ENCODE measurements at regions not wholly inside any gene's neighbourhood (a gene's known extent, or its start where the extent isn't known, plus 50 kb on each side); places are given as distances from the start of the nearest gene placed in this dataset.
"Not testable (repeated sequence)": the region's sequence is repeated elsewhere in the genome, so short reads cannot be mapped to it uniquely, and the experiment has no call there.

DNA sequence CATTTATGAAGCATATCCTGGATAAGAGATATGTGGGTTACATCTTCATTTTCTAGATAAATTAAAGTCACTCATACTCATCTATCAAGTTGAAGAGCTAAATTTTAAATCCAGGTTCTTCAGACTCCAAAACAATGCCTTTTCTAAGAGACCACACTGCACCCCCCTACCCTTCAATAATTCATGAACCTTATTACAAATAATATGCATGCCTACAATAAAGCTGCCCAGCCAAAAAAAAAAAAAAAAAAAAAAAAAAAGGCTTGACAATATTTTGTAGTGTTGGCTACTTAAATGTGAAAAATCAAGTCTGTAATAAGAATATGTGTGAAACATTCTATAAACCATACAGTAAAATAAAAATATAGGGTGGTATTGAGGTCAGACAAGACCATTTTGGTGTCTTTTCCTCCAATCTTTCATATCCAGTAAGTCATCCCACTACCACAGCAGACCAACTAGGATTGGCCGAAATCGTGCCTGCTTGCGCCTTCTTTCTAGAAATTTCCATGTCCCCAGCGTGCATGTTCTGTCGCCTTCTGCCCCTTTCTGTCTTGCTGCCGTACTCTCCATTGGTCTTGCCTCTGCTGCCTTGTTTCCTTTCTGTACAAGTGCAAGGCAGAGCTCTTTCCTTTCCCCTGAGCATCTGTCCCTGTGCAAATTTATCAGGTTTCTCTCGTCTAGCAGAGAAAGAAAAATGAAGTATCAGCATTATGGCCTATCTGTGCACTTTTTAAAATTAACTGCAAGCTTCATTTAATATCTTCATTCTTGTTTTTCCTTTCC is 92.6 kb upstream of the NDUFV2 start:
- Mint-ChIP-seq H3K27me3 (peaks cover 35% of the 10 kb centered on the region), H3K27ac (ENCODE audit: low read depth) (no peak overlapping the region), H3K9me3 (no peaks in the 10 kb centered on the region), H3K36me3 (ENCODE audit: insufficient read depth) (no peaks in the 10 kb centered on the region), H3K4me3 (no peak overlapping the region), H3K4me1 (no peaks in the 10 kb centered on the region)
- no peak for ATAC-seq (replicated peaks; ENCODE audit: extremely low read depth, poor library complexity, severe bottlenecking)
- DNase-seq (ENCODE audit: low spot score in 2 of 2), result no peak

GRCh38 chr18:9011431-9011830 is 91.1 kb upstream of the NDUFV2 start:
- no peak for ATAC-seq (replicated peaks; ENCODE audit: extremely low read depth, poor library complexity, severe bottlenecking)
- H3K4me3 Mint-ChIP-seq, result no peak overlapping the region

DNA sequence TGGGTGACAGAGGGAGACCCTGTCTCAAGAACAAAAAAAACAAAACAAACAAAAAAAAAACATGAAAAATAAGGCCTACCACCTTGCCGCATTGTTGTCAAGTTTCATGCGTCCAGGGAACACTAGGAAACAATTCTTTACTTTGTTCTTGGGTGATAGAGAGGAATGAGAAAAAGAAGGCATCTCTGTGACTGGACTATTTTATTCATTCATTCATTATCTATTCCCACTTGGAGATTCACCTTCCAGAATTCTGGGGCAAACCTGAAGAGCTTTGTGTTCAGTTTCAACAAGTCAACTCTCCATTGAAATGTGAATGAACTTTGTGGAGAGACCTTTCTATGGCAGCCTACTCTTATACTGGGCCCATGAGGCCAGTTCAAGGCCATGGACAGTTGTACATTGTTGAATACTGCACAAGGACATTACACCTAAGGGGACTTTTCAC is 88.5 kb upstream of the NDUFV2 start:
- Mint-ChIP-seq H3K4me3 (no peak overlapping the region), H3K4me1 (no peaks in the 10 kb centered on the region), H3K9me3 (no peaks in the 10 kb centered on the region), H3K27me3 (peaks cover 18% of the 10 kb centered on the region), H3K36me3 (ENCODE audit: insufficient read depth) (no peaks in the 10 kb centered on the region), H3K27ac (ENCODE audit: low read depth) (no peak overlapping the region)
- no peak for DNase-seq (ENCODE audit: low spot score in 2 of 2)
- ATAC-seq (replicated peaks; ENCODE audit: extremely low read depth, poor library complexity, severe bottlenecking), result no peak

More at GRCh38 chr18:9011431-9011830, 91.1 kb upstream of the NDUFV2 start:
- no peaks in the 10 kb centered on the region for H3K9me3 Mint-ChIP-seq
- H3K4me1 Mint-ChIP-seq, result no peaks in the 10 kb centered on the region
- DNase-seq (ENCODE audit: low spot score in 2 of 2), result no peak
- no peak overlapping the region for H3K27ac Mint-ChIP-seq (ENCODE audit: low read depth)
- no peaks in the 10 kb centered on the region for H3K36me3 Mint-ChIP-seq (ENCODE audit: insufficient read depth)
- H3K27me3 Mint-ChIP-seq, result peaks cover 25% of the 10 kb centered on the region

- Mint-ChIP-seq H3K27ac (ENCODE audit: low read depth) (no peak overlapping the region), H3K9me3 (no peaks in the 10 kb centered on the region), H3K27me3 (peaks cover 11% of the 10 kb centered on the region), H3K36me3 (ENCODE audit: insufficient read depth) (no peaks in the 10 kb centered on the region), H3K4me1 (no peaks in the 10 kb centered on the region), H3K4me3 (no peak overlapping the region)
- ATAC-seq (replicated peaks; ENCODE audit: extremely low read depth, poor library complexity, severe bottlenecking), result no peak
- no peak for DNase-seq (ENCODE audit: low spot score in 2 of 2)
Observed at GRCh38 chr18:9015689-9016088, 86.8 kb upstream of the NDUFV2 start.

DNA sequence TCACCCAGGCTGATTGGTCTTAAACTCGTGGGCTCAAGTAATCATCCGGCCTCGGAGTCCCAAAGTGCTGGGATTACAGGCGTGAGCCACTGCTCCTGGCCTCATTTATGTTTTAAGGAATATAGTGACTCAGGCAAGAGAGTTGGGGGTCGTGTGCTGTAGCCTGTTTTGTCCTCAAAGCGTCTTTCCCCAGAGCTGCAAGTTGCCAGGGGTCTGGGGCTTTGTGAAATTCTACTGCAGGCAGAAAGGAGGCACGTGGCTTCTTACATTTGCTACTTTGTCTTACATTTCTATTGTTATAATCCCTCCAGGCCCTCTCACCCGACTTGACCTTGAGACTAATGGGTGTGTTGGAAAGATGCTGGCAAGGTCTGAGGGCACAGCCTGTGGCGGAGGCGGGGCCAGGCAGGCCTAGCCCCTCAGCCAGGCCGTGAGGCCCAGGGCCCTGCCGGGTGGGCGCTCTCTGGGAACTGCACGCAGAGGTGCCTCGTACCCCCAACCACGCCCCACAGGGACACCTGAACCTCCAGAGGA is 85.8 kb upstream of the NDUFV2 start:
- H3K36me3 Mint-ChIP-seq (ENCODE audit: insufficient read depth), result no peaks in the 10 kb centered on the region
- DNase-seq (ENCODE audit: low spot score in 2 of 2) (no peak), ATAC-seq (replicated peaks; ENCODE audit: extremely low read depth, poor library complexity, severe bottlenecking) (no peak)
- no peaks in the 10 kb centered on the region for H3K4me1 Mint-ChIP-seq
- no peak overlapping the region for H3K4me3 Mint-ChIP-seq
- no peak overlapping the region for H3K27ac Mint-ChIP-seq (ENCODE audit: low read depth)
- H3K9me3 Mint-ChIP-seq, result no peaks in the 10 kb centered on the region
- peaks cover 1% of the 10 kb centered on the region for H3K27me3 Mint-ChIP-seq

GRCh38 chr18:9017167-9017904 is 85.2 kb upstream of the NDUFV2 start:
- peak overlapping the region; percentile 34 for H3K4me3 Mint-ChIP-seq
- no peaks in the 10 kb centered on the region for H3K27me3 Mint-ChIP-seq
- peak; percentile 67 for ATAC-seq (replicated peaks; ENCODE audit: extremely low read depth, poor library complexity, severe bottlenecking)
- H3K27ac Mint-ChIP-seq (ENCODE audit: low read depth), result no peak overlapping the region
- no peaks in the 10 kb centered on the region for H3K4me1 Mint-ChIP-seq
- DNase-seq (ENCODE audit: low spot score in 2 of 2), result no peak
- H3K36me3 Mint-ChIP-seq (ENCODE audit: insufficient read depth), result no peaks in the 10 kb centered on the region
- no peaks in the 10 kb centered on the region for H3K9me3 Mint-ChIP-seq

DNA sequence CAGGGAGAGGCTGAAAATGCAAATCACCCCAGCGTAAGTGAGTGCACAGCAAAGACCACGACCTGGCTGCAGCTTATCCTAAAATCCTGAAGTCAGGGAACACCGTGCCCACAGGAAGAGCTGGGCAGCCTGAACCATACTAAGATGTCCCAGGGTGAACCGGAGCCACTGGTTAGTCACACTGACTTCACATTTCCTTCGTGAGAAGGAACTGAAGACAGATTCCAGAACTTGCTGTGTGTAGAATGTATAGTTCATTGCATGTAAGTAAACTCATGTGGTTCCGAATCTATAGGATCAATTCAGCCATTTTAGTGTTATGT is 84.6 kb upstream of the NDUFV2 start:
- no peak for DNase-seq (ENCODE audit: low spot score in 2 of 2)
- Mint-ChIP-seq H3K27me3 (no peaks in the 10 kb centered on the region), H3K27ac (ENCODE audit: low read depth) (no peak overlapping the region), H3K4me3 (no peak overlapping the region), H3K4me1 (no peaks in the 10 kb centered on the region), H3K9me3 (no peaks in the 10 kb centered on the region), H3K36me3 (ENCODE audit: insufficient read depth) (no peaks in the 10 kb centered on the region)
- ATAC-seq (replicated peaks; ENCODE audit: extremely low read depth, poor library complexity, severe bottlenecking), result no peak

DNA sequence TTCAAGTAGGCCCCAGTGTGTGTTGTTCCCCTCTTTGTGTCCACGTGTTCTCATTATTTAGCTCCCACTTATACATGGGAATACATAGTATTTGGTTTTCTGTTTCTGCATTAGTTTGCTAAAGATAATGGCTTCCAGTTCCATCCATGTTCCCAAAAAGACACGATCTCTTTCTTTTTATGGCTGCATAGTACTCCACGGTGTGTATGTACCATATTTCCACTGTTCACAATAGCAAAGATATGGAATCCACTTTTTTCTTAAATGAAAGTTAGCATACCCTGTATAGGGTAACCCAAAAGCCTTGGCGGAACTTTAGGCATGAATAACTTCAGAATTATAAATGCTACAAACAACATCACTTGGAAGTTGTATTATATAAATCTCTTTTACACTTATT is 83.4 kb upstream of the NDUFV2 start:
- Mint-ChIP-seq H3K36me3 (ENCODE audit: insufficient read depth) (no peaks in the 10 kb centered on the region), H3K27me3 (no peaks in the 10 kb centered on the region), H3K4me3 (no peak overlapping the region), H3K9me3 (no peaks in the 10 kb centered on the region), H3K4me1 (no peaks in the 10 kb centered on the region), H3K27ac (ENCODE audit: low read depth) (no peak overlapping the region)
- no peak for ATAC-seq (replicated peaks; ENCODE audit: extremely low read depth, poor library complexity, severe bottlenecking)
- DNase-seq (ENCODE audit: low spot score in 2 of 2), result no peak

GRCh38 chr18:9020221-9020620 is 82.3 kb upstream of the NDUFV2 start:
- Mint-ChIP-seq H3K36me3 (ENCODE audit: insufficient read depth) (no peaks in the 10 kb centered on the region), H3K4me3 (no peak overlapping the region), H3K27ac (ENCODE audit: low read depth) (no peak overlapping the region), H3K27me3 (no peaks in the 10 kb centered on the region), H3K4me1 (no peaks in the 10 kb centered on the region), H3K9me3 (no peaks in the 10 kb centered on the region)
- ATAC-seq (replicated peaks; ENCODE audit: extremely low read depth, poor library complexity, severe bottlenecking) (no peak), DNase-seq (ENCODE audit: low spot score in 2 of 2) (no peak)

- ATAC-seq (replicated peaks; ENCODE audit: extremely low read depth, poor library complexity, severe bottlenecking) (no peak), DNase-seq (ENCODE audit: low spot score in 2 of 2) (no peak)
- Mint-ChIP-seq H3K27me3 (peaks cover 3% of the 10 kb centered on the region), H3K4me3 (no peak overlapping the region), H3K9me3 (no peaks in the 10 kb centered on the region), H3K4me1 (no peaks in the 10 kb centered on the region), H3K36me3 (ENCODE audit: insufficient read depth) (no peaks in the 10 kb centered on the region), H3K27ac (ENCODE audit: low read depth) (no peak overlapping the region)
Observed at GRCh38 chr18:9021458-9021857, 81.0 kb upstream of the NDUFV2 start.

- no peak for ATAC-seq (replicated peaks; ENCODE audit: extremely low read depth, poor library complexity, severe bottlenecking)
- H3K27me3 Mint-ChIP-seq, result peaks cover 12% of the 10 kb centered on the region
- H3K4me1 Mint-ChIP-seq, result no peaks in the 10 kb centered on the region
- H3K36me3 Mint-ChIP-seq (ENCODE audit: insufficient read depth), result no peaks in the 10 kb centered on the region
- no peak overlapping the region for H3K27ac Mint-ChIP-seq (ENCODE audit: low read depth)
- H3K9me3 Mint-ChIP-seq, result no peaks in the 10 kb centered on the region
- no peak for DNase-seq (ENCODE audit: low spot score in 2 of 2)
- no peak overlapping the region for H3K4me3 Mint-ChIP-seq
Observed at GRCh38 chr18:9022397-9023155, 79.9 kb upstream of the NDUFV2 start.

DNA sequence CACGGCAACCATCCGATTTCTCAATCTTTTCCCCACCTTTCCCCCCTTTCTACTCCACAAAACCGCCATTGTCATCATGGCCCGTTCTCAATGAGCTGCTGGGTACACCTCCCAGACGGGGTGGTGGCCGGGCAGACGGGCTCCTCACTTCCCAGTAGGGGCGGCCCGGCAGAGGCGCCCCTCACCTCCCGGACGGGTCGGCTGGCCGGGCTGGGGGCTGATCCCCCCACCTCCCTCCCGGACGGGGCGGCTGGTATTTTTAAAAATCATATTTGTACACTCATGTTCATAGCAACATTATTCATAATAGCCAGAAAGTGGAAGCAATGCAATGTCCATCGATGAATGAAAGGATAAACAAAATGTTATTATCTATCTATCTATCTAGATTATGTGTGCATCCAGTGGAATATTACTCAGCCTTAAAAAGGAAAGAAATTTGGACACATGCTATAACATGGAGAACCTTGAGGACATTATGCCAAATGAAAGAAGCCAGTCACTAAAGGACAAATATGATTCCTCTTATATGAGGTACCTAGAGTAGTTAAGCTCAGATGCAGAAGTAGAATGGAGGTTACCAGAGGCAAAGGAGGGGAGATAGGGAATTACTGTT is 78.4 kb upstream of the NDUFV2 start:
- H3K27me3 Mint-ChIP-seq, result peaks cover 12% of the 10 kb centered on the region
- not testable (repeated sequence) for H3K4me1 Mint-ChIP-seq; ATAC-seq (replicated peaks; ENCODE audit: extremely low read depth, poor library complexity, severe bottlenecking); DNase-seq (ENCODE audit: low spot score in 2 of 2); H3K36me3 Mint-ChIP-seq (ENCODE audit: insufficient read depth); H3K27ac Mint-ChIP-seq (ENCODE audit: low read depth); H3K9me3 Mint-ChIP-seq; H3K4me3 Mint-ChIP-seq
